WTC11 (cell line): ENCODE measurements at regions not wholly inside any gene's neighbourhood (a gene's known extent, or its start where the extent isn't known, plus 50 kb on each side); places are given as distances from the start of the nearest gene placed in this dataset.

ENCODE experiments used
- ATAC-seq: fragments of 200-7000 bp; cut with Tn5 transposase; 2 replicates; pipeline ENCODE4 v1.10.0; 2021; ENCODE audit warnings: mild to moderate bottlenecking, moderate library complexity
- CTCF ChIA-PET: fragments of 300-600 bp; sonication (Branson Sonifier 250); formaldehyde crosslinking; loops from one replicate; lab custom pipeline; 2021; ENCODE audit warnings: antibody characterized with exemption; lab: Charles Lee
- POLR2A ChIA-PET: fragments of 350-600 bp; sonication (Branson Sonifier 250); formaldehyde crosslinking; loops from one replicate; lab custom pipeline; 2021; ENCODE audit warnings: antibody characterized with exemption; lab: Charles Lee
- DNase-seq: peaks from one replicate; pipeline ENCODE4 v3.0.0; 2021; ENCODE audit warnings: low spot score
- H3K27ac Mint-ChIP-seq: 2 replicates; pipeline ENCODE4 v1.8.0; 2021; ENCODE audit warnings: mixed read lengths
- H3K27me3 Mint-ChIP-seq: 2 replicates; pipeline ENCODE4 v1.8.0; 2021; ENCODE audit warnings: low read depth, mild to moderate bottlenecking, moderate library complexity, mixed read lengths
- H3K36me3 Mint-ChIP-seq: 2 replicates; pipeline ENCODE4 v1.8.0; 2021; ENCODE audit warnings: mixed read lengths
- H3K4me1 Mint-ChIP-seq: 2 replicates; pipeline ENCODE4 v1.8.0; 2022; ENCODE audit warnings: mixed read lengths
- H3K4me3 Mint-ChIP-seq: 2 replicates; pipeline ENCODE4 v1.8.0; 2021; ENCODE audit warnings: mild to moderate bottlenecking, moderate library complexity, mixed read lengths
- H3K9me3 Mint-ChIP-seq: 2 replicates; pipeline ENCODE4 v1.8.0; 2021; ENCODE audit warnings: mixed read lengths
- CBFB ChIP-seq: sonication (generic); formaldehyde crosslinking; IDR thresholded peaks from 2 replicates; pipeline ENCODE4 v1.8.1; 2022; ENCODE audit warnings: mild to moderate bottlenecking, low read depth, missing genetic modification reagents
- E2F5 ChIP-seq: sonication (generic); formaldehyde crosslinking; IDR thresholded peaks from 2 replicates; pipeline ENCODE4 v1.8.1; 2022; ENCODE audit warnings: mild to moderate bottlenecking, moderate library complexity, missing genetic modification reagents
- GRHL2 ChIP-seq: fragments of 250-450 bp; sonication (Bioruptor Pico); IDR thresholded peaks from 2 replicates; pipeline ENCODE4 v1.8.0; 2022; ENCODE audit warnings: mild to moderate bottlenecking, moderate library complexity; ENCODE audit not compliant: insufficient replicate concordance, severe bottlenecking
- JAZF1 ChIP-seq: fragments of 250-450 bp; sonication (Bioruptor Pico); IDR thresholded peaks from 2 replicates; pipeline ENCODE4 v1.9.0; 2021; ENCODE audit warnings: moderate library complexity, mild to moderate bottlenecking, inconsistent platforms
- MYBL2 ChIP-seq: sonication (generic); formaldehyde crosslinking; IDR thresholded peaks from 2 replicates; pipeline ENCODE4 v1.8.1; 2023; ENCODE audit warnings: mild to moderate bottlenecking, moderate library complexity, missing genetic modification reagents
- NFYB ChIP-seq: sonication (generic); formaldehyde crosslinking; conservative IDR thresholded peaks from 2 replicates; pipeline ENCODE4 v1.8.0; 2022; ENCODE audit warnings: low read depth, missing genetic modification reagents
- NR2C2 ChIP-seq: sonication (generic); formaldehyde crosslinking; IDR thresholded peaks from 2 replicates; pipeline ENCODE4 v1.8.0; 2022; ENCODE audit warnings: mild to moderate bottlenecking, missing genetic modification reagents
- PRRX2 ChIP-seq: fragments of 250-450 bp; sonication (Bioruptor Pico); IDR thresholded peaks from 2 replicates; pipeline ENCODE4 v1.8.0; 2021; ENCODE audit warnings: mild to moderate bottlenecking
- SP1 ChIP-seq: sonication (generic); formaldehyde crosslinking; conservative IDR thresholded peaks from 2 replicates; pipeline ENCODE4 v1.8.1; 2022; ENCODE audit warnings: missing genetic modification reagents
- TCF7 ChIP-seq: sonication (generic); formaldehyde crosslinking; IDR thresholded peaks from 2 replicates; pipeline ENCODE4 v1.8.0; 2022; ENCODE audit warnings: mild to moderate bottlenecking, low read depth, missing genetic modification reagents, moderate library complexity
- TEAD1 ChIP-seq: sonication (generic); formaldehyde crosslinking; IDR thresholded peaks from 2 replicates; pipeline ENCODE4 v1.8.0; 2022; ENCODE audit warnings: mild to moderate bottlenecking, missing genetic modification reagents
- ZMAT4 ChIP-seq: fragments of 250-450 bp; sonication (Bioruptor Pico); IDR thresholded peaks from 2 replicates; pipeline ENCODE4 v1.9.0; 2021; ENCODE audit warnings: mild to moderate bottlenecking
- ZNF512 ChIP-seq: sonication (generic); formaldehyde crosslinking; IDR thresholded peaks from 2 replicates; pipeline ENCODE4 v1.8.1; 2022; ENCODE audit warnings: missing genetic modification reagents, borderline replicate concordance
- TF ChIP-seq, protein P1 (sequence below): sonication (generic); formaldehyde crosslinking; IDR thresholded peaks from 2 replicates; pipeline ENCODE4 v1.8.1; 2023; ENCODE audit warnings: mild to moderate bottlenecking, missing genetic modification reagents
- TF ChIP-seq, protein P2 (sequence below): sonication (generic); formaldehyde crosslinking; IDR thresholded peaks from 2 replicates; pipeline ENCODE4 v1.8.1; 2023; ENCODE audit warnings: mild to moderate bottlenecking, missing genetic modification reagents, moderate library complexity

GRCh38 chr13:50712881-50713280 is 130.6 kb downstream of the DLEU7 start:
- CTCF ChIA-PET: no interaction called here
- Mint-ChIP-seq H3K4me1 (no peaks in the 10 kb centered on the region), H3K27ac (no peak overlapping the region), H3K36me3 (no peaks in the 10 kb centered on the region), H3K27me3 (no peaks in the 10 kb centered on the region), H3K9me3 (no peaks in the 10 kb centered on the region), H3K4me3 (no peak overlapping the region)
- TF ChIP-seq GRHL2 (no peak), E2F5 (CRISPR knock-in tag) (no peak), JAZF1 (CRISPR knock-in tag) (no peak), PRRX2 (CRISPR knock-in tag) (no peak), NR2C2 (no peak), MYBL2 (no peak), TCF7 (CRISPR knock-in tag) (no peak)
- TF ChIP-seq, protein P1, sequence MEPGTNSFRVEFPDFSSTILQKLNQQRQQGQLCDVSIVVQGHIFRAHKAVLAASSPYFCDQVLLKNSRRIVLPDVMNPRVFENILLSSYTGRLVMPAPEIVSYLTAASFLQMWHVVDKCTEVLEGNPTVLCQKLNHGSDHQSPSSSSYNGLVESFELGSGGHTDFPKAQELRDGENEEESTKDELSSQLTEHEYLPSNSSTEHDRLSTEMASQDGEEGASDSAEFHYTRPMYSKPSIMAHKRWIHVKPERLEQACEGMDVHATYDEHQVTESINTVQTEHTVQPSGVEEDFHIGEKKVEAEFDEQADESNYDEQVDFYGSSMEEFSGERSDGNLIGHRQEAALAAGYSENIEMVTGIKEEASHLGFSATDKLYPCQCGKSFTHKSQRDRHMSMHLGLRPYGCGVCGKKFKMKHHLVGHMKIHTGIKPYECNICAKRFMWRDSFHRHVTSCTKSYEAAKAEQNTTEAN (CRISPR knock-in tag): no peak
- DNase-seq (no peak), ATAC-seq (no peak)
- POLR2A ChIA-PET: no interaction called here

- H3K27ac Mint-ChIP-seq: peak overlapping the region; percentile 6; the same call in 1 of the 2 replicates
- TF ChIP-seq NFYB: no peak
- TF ChIP-seq ZNF512 (CRISPR knock-in tag): no peak
- no peak for TF ChIP-seq TCF7 (CRISPR knock-in tag)
- TF ChIP-seq CBFB (CRISPR knock-in tag): no peak
- TF ChIP-seq, all 79 proteins: peak for 0
- Mint-ChIP-seq H3K36me3 (no peaks in the 10 kb centered on the region), H3K9me3 (no peaks in the 10 kb centered on the region), H3K4me3 (no peak overlapping the region), H3K27me3 (no peaks in the 10 kb centered on the region), H3K4me1 (no peaks in the 10 kb centered on the region)
- ChIA-PET CTCF (interaction anchor here (1.6 kb wide), 1 partner anchor 198 kb away, joined by 3 read pairs; no protein-coding TSS in a partner anchor), POLR2A (no interaction called here)
- DNase-seq (no peak), ATAC-seq (no peak)
Observed at GRCh38 chr13:50713523-50714248, 129.8 kb downstream of the DLEU7 start.

DNA sequence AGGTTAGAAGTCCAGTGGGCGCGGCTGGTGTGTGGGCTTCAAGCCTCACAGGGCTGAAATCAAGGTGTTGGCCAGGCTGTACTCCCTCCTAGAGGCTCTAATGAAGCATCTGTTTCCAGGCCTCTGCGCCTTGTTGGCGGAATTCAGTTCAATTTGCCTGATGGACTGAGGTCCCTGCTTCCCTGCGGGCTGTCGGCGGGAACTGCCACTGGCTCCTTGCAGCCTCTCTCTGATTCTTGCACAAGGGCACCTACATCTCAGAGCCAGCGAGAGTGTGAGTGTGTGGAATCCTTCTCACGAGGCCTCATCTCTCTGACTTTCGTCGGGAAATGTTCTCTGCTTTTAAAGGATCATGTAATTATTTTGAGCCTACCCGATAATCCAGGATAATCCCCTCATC is 128.6 kb downstream of the DLEU7 start:
- Mint-ChIP-seq H3K4me3 (no peak overlapping the region), H3K4me1 (no peaks in the 10 kb centered on the region), H3K27ac (no peak overlapping the region), H3K27me3 (no peaks in the 10 kb centered on the region), H3K9me3 (no peaks in the 10 kb centered on the region), H3K36me3 (no peaks in the 10 kb centered on the region)
- no peak for ATAC-seq
- POLR2A ChIA-PET: no interaction called here
- CTCF ChIA-PET: interaction anchor here (1.6 kb wide), 1 partner anchor 197 kb away, joined by 3 read pairs; no protein-coding TSS in a partner anchor
- no peak for TF ChIP-seq TEAD1 (CRISPR knock-in tag)
- TF ChIP-seq ZMAT4: no peak
- TF ChIP-seq SP1 (CRISPR knock-in tag): no peak
- TF ChIP-seq, protein P2, sequence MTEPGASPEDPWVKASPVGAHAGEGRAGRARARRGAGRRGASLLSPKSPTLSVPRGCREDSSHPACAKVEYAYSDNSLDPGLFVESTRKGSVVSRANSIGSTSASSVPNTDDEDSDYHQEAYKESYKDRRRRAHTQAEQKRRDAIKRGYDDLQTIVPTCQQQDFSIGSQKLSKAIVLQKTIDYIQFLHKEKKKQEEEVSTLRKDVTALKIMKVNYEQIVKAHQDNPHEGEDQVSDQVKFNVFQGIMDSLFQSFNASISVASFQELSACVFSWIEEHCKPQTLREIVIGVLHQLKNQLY (CRISPR knock-in tag): no peak
- no peak for DNase-seq
